ENCODE measurements at regions not wholly inside any gene's neighbourhood (a gene's known extent, or its start where the extent isn't known, plus 50 kb on each side); places are given as distances from the start of the nearest gene placed in this dataset.
A peak's percentile ranks its signal among the peaks of the same experiment; 100 is the strongest.
"Not testable (repeated sequence)": the region's sequence is repeated elsewhere in the genome, so short reads cannot be mapped to it uniquely, and the experiment has no call there.

DNA sequence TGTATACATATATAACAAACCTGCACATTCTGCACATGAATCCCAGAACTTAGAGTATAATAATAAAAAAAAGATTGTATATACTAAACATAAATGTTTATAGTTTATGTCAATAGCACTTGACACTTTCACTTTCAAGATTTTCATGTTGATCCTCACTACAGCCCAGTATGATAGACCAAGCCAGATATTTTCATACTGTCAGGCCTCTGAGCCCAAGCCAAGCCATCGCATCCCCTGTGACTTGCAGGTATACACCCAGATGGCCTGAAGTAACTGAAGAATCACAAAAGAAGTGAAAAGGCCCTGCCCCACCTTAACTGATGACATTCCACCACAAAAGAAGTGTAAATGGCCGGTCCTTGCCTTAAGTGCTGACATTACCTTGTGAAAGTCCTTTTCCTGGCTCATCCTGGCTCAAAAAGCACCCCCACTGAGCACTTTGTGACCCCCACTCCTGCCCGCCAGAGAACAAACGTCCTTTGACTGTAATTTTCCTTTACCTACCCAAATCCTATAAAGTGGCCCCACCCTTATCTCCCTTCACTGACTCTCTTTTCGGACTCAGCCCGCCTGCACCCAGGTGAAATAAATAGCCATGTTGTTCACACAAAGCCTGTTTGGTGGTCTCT is 555.5 kb upstream of the ADGRL2 start:
- H3K9me3 Mint-ChIP-seq = peaks cover 0 to 27% (median 9%) of the 10 kb centered on the region in 7 donors
- H3K36me3 Mint-ChIP-seq; H3K27ac Mint-ChIP-seq; H3K4me1 Mint-ChIP-seq; H3K4me3 Mint-ChIP-seq; DNase-seq; H3K27me3 Mint-ChIP-seq; ATAC-seq (ENCODE audit: low read depth in 2 of 2): not testable (repeated sequence)

DNA sequence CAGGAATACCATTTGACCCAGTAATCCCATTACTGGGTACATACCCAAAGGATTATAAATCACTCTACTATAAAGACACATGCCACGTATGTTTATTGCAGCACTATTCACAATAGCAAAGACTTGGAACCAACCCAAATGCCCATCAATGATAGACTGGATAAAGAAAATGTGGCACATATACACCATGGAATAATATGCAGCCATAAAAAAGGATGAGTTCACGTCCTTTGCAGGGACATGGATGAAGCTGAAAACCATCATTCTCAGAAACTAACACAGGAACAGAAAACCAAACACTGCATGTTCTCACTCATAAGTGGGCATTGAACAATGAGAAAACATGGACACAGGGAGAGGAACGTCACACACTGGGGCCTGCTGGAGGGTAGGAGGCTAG is 556.1 kb upstream of the ADGRL2 start:
- not testable (repeated sequence) for H3K36me3 Mint-ChIP-seq; H3K4me1 Mint-ChIP-seq; DNase-seq; ATAC-seq (ENCODE audit: low read depth in 2 of 2); H3K4me3 Mint-ChIP-seq; H3K27me3 Mint-ChIP-seq
- Mint-ChIP-seq H3K27ac (peak overlapping the region in 1 of 6 donors; percentile 64), H3K9me3 (peaks cover 0 to 27% (median 9%) of the 10 kb centered on the region in 7 donors)

DNA sequence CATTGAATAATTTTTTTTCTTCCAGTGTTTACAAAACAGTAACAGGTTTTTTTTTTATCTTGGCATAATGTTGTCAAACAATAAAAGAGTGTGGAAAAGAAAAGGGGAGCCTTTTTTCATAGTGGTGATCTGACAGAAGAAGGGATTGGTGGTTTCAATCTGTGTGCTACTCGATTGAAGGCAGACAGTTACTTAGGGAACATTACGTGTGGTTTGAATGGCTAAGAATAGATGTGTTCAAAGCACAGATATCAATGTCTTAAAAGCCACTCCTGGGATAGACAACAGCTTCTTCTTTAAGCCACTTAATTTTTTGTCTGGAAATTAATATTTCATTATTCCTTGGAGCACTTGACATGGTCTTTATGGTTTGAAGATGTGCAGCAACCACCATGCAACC is 558.6 kb upstream of the ADGRL2 start:
- Mint-ChIP-seq H3K4me3 (no peak overlapping the region), H3K27ac (no peak overlapping the region), H3K36me3 (no peaks in the 10 kb centered on the region), H3K9me3 (peaks cover 0 to 14% (median 5%) of the 10 kb centered on the region in 7 donors), H3K4me1 (peaks cover 0 to 4% (median 3%) of the 10 kb centered on the region in 3 donors), H3K27me3 (no peaks in the 10 kb centered on the region)
- ATAC-seq (ENCODE audit: low read depth in 2 of 2) (no peak), DNase-seq (no peak)

DNA sequence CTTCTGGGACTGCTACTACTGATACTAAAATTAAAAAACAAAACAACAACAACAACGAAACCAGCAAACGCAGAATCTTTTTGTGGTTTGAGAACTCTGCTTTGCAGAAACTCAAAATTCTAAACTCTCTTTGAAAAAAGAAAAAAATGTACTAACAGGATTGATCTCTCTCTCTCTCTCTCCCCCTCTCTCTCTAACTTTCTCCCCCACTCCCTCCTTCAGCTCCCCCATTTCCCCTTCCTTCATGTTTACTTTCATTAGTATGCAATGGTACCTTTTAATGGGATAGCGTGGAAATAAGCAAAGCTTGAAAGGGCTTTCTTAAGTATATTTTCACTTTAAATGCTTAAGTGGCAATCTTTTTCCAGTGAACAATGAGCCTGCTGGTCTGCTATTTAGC is 562.6 kb upstream of the ADGRL2 start:
- DNase-seq = no peak
- no peak for ATAC-seq (ENCODE audit: low read depth in 2 of 2)
- Mint-ChIP-seq H3K4me3 (no peak overlapping the region), H3K27me3 (no peaks in the 10 kb centered on the region), H3K9me3 (no peaks in the 10 kb centered on the region), H3K36me3 (no peaks in the 10 kb centered on the region), H3K27ac (no peak overlapping the region), H3K4me1 (peaks cover 0 to 4% (median 3%) of the 10 kb centered on the region in 3 donors)

DNA sequence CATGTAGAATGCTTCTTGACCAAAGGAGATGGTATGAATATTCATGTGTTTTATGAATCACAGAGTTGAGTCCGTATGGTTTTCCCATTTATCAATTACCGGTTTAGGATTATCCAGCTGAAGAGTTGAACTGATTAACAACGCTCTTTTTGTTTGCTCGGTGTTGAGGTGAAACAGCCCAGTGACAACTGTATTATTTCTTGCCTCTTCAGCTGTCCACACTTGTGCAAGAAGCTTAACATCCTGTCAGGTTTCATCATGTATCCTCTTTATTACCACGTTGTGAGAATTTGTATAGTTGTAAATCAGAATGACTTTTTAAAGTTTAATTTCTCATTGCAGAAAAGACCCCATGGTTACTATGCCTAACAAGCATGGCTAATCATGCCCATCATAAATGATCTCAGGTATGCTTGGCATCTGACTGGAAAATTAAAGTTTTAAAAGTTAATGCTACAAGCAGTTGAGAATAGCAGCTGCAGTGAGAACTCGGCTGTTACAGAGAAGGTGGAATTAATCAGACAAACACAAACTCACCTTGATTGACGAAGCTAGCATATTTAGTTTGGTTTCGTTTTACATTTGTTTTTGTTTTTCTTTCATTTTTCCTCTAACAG is 563.2 kb upstream of the ADGRL2 start:
- Mint-ChIP-seq H3K27me3 (no peaks in the 10 kb centered on the region), H3K36me3 (no peaks in the 10 kb centered on the region), H3K4me3 (no peak overlapping the region), H3K27ac (peak overlapping the region in 1 of 6 donors; percentile 21), H3K4me1 (peaks cover 0 to 4% (median 3%) of the 10 kb centered on the region in 3 donors), H3K9me3 (no peaks in the 10 kb centered on the region)
- no peak for DNase-seq
- ATAC-seq (ENCODE audit: low read depth in 2 of 2) = no peak

DNA sequence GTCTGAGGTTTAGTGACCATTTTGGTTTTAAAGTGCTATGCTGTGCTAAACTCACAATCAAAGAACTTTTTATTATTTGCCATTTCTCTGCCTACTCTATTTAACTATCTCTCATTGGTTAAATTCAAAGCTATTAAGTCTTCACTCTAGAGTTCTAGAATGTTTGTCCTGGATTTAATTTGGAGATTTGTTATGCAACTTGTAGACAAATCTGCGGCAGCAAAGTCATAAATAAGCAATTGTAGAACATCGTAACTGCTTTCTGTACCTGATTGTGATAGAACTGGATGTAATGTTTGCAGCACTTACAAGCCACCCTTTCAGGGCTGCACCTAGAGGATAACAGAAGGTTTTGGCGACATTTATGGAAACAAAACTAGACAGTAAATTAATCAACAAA is 566.5 kb upstream of the ADGRL2 start:
- DNase-seq = no peak
- Mint-ChIP-seq H3K9me3 (no peaks in the 10 kb centered on the region), H3K27ac (no peak overlapping the region), H3K4me1 (peaks cover 0 to 4% (median 3%) of the 10 kb centered on the region in 3 donors), H3K27me3 (no peaks in the 10 kb centered on the region), H3K36me3 (no peaks in the 10 kb centered on the region), H3K4me3 (no peak overlapping the region)
- ATAC-seq (ENCODE audit: low read depth in 2 of 2) = no peak

DNA sequence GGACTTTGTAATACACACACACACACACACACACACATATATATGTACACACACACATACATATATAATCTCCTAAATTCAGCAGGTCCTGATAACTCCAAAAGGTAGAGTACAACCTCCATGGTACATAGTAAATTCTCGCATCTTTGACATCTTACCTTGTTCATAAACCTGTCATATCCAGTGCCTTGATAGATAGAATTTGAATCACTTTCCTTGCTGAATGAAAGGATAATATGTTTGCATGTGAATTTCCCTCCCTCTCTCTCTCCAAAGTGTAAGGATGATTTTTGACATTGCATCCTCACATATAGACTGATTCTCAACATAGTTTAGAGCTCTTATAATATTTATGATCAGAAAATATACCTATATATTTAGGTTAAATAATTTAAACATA is 567.1 kb upstream of the ADGRL2 start:
- no peak for ATAC-seq (ENCODE audit: low read depth in 2 of 2)
- no peaks in the 10 kb centered on the region for H3K27me3 Mint-ChIP-seq
- no peak overlapping the region for H3K4me3 Mint-ChIP-seq
- H3K9me3 Mint-ChIP-seq = no peaks in the 10 kb centered on the region
- no peak overlapping the region for H3K27ac Mint-ChIP-seq
- H3K36me3 Mint-ChIP-seq = no peaks in the 10 kb centered on the region
- no peak for DNase-seq
- peaks cover 0 to 4% (median 3%) of the 10 kb centered on the region in 3 donors for H3K4me1 Mint-ChIP-seq

DNA sequence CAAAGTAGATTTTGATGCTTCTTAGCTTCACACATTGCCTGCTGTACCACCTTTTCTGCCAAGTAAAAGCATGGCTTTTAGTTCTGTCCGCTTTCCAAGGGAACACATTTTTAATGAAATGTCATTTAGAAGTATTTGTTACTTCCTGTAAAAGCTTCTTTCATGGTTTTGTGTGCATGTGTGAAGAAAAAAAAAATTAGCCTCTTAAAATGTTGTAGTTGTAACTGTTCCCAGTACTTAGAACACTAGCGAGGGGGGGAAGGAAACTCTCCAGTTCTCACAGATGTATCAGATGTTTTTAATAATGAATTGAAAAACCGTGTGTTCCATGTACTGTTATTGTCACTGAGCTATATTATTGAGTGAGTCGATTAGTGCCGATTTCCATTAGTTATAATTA is 568.3 kb upstream of the ADGRL2 start:
- Mint-ChIP-seq H3K4me1 (no peaks in the 10 kb centered on the region), H3K36me3 (no peaks in the 10 kb centered on the region)

DNA sequence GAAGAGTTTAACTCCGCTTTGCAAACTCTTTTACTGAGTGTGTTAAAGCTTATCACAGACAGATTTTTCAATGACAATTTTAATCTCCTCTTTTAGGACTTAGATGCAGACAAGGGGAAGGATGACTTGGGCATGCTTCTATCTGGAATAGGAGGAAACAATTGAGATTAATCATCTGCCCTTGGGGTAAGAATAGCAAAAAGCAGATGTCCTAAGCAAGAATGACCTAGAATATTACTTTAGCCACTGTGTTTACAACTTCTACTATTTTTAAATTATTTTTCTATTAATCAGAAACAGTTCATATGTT is 569.0 kb upstream of the ADGRL2 start:
- DNase-seq (no peak), ATAC-seq (ENCODE audit: low read depth in 2 of 2) (no peak)
- Mint-ChIP-seq H3K9me3 (no peaks in the 10 kb centered on the region), H3K27me3 (no peaks in the 10 kb centered on the region), H3K36me3 (no peaks in the 10 kb centered on the region), H3K4me1 (no peaks in the 10 kb centered on the region), H3K4me3 (no peak overlapping the region), H3K27ac (no peak overlapping the region)

More for the DNA sequence above, 568.3 kb upstream of the ADGRL2 start:
- Mint-ChIP-seq H3K27ac (no peak overlapping the region), H3K27me3 (no peaks in the 10 kb centered on the region), H3K9me3 (no peaks in the 10 kb centered on the region), H3K4me3 (no peak overlapping the region)
- ATAC-seq (ENCODE audit: low read depth in 2 of 2) (no peak), DNase-seq (no peak)

DNA sequence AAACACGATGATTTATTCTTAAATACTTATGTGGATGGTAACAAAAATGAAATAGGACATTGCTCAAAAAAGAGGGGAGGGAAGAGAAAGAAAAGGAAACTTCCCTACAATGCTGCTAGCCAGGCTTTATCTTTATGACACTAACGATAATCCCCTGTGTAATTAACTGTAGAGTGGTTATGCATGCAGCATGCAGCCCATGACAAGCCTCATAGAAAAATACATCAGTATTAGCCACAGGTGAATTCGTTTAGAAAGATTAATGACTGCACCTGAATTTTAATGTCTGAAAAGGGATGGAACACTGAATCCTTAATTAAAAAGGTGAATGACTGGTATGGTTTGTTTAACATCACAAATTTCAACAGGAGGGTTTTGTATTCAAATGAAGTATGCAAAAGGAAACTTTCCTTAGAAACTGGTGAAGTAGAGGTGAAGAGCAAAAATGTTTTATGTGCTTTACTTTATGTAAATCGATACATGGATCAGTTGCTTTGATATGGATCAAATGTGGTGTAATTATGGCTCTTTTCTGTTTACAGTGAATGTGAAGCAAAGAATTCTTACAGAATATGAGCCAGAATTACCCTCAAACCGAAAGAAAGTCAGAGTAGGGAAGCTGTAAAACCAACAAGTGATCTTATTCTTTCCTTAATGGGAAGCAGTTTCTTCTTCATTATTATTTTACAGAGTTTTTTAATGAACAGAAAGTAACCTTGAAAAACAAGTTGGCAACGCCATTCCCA is 569.6 kb upstream of the ADGRL2 start:
- Mint-ChIP-seq H3K27me3 (no peaks in the 10 kb centered on the region), H3K9me3 (no peaks in the 10 kb centered on the region), H3K36me3 (no peaks in the 10 kb centered on the region), H3K4me3 (no peak overlapping the region), H3K27ac (no peak overlapping the region), H3K4me1 (no peaks in the 10 kb centered on the region)
- DNase-seq = no peak
- no peak for ATAC-seq (ENCODE audit: low read depth in 2 of 2)

DNA sequence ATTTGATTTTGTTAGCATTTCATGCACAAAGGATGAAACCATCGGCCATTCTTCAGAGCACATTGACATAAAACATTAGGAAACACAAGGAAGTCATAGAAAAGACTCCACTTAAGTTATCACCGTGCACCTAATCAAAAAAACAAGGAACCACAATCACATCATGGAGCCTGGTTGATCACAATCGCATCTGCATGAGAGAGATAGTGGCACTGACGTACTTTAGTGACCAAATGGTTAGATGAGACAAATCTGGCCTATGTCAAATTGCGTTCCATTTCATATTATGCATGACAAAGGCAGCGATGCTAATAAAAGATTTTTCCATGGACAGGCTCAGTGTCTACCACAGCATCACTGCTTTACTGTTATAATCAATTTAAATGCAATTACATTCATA is 571.8 kb upstream of the ADGRL2 start:
- Mint-ChIP-seq H3K4me3 (no peak overlapping the region), H3K36me3 (no peaks in the 10 kb centered on the region), H3K27me3 (no peaks in the 10 kb centered on the region), H3K27ac (no peak overlapping the region), H3K4me1 (no peaks in the 10 kb centered on the region), H3K9me3 (no peaks in the 10 kb centered on the region)
- no peak for DNase-seq
- no peak for ATAC-seq (ENCODE audit: low read depth in 2 of 2)

DNA sequence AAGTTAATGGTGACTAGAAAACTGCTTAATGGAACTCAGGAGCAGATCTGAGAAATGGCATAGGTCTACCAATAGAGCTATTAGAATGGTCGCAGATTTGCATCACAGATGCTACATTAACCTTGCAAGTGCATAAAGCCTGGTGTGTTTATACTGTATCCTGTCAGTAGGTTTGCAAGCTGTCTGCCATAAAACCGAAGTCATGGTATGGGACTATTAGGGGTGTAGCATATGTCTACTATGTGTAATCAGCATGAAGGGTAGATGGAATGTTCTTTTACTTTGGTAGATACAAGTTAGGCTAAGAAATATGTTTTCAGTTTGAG is 574.2 kb upstream of the ADGRL2 start:
- ATAC-seq (ENCODE audit: low read depth in 2 of 2) (no peak), DNase-seq (no peak)
- Mint-ChIP-seq H3K4me3 (no peak overlapping the region), H3K36me3 (no peaks in the 10 kb centered on the region), H3K9me3 (no peaks in the 10 kb centered on the region), H3K27me3 (no peaks in the 10 kb centered on the region), H3K27ac (no peak overlapping the region), H3K4me1 (no peaks in the 10 kb centered on the region)

DNA sequence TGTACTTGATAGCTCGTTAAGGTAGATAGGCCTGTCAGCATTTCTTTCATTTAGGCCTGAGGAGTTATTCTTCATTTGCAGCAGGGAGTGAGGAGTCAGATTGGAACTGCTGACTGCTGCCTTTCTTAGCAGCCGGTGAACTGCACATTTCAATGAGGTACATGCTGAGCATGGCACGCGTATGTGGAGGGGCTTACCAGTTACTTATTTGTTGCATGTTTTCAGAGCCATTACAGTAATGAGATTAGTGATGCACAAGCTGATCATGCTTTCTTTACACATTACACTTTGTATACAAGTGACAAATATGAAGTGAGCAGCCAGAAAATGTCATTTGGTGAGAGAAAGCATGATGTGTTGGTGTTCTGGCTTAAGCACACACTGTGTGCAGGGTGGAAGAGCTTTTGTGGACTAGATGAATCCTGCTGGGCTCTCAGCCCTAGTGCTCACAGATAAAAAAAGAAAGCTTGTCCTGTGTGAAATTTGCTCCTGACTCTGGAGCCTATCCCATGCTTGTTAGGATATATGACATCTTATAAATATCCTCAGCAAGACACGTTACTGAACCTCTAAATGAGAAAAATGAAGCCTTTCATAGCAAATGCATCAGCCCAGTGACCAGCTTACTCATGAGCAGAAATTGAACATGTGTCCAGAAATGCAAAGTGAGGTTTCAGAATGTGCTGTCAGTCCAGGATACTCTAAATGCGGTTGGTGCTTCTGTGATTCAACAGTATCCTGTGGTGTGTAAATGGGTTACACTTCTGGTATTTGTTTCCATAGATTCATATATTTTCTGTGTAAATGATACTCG is 574.7 kb upstream of the ADGRL2 start:
- H3K4me3 Mint-ChIP-seq = no peak overlapping the region
- no peak overlapping the region for H3K27ac Mint-ChIP-seq
- no peak for ATAC-seq (ENCODE audit: low read depth in 2 of 2)
- no peaks in the 10 kb centered on the region for H3K27me3 Mint-ChIP-seq
- no peaks in the 10 kb centered on the region for H3K4me1 Mint-ChIP-seq
- no peak for DNase-seq
- peaks cover 0 to 4% (median 2%) of the 10 kb centered on the region in 7 donors for H3K9me3 Mint-ChIP-seq
- H3K36me3 Mint-ChIP-seq = no peaks in the 10 kb centered on the region

DNA sequence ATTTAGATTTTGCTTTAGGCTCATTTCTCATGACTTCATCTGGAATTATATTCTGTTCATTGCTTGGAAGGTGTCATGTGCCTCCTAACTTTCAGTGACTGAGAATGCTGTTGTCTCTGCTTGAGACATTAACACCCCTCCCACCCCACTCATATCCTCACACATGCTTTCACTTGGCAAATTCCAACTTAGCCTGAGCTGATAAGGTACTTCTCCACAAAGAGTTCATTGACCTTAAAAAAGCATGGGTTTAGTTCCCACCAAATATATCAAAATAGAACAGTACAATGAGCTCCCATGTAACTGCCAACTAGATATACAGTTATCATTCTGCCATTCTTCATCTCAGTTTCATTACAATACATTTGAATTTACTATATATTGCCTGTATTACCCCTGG is 576.5 kb upstream of the ADGRL2 start:
- no peak overlapping the region for H3K4me3 Mint-ChIP-seq
- H3K36me3 Mint-ChIP-seq = no peaks in the 10 kb centered on the region
- peaks cover 0 to 5% (median 2%) of the 10 kb centered on the region in 7 donors for H3K9me3 Mint-ChIP-seq
- no peaks in the 10 kb centered on the region for H3K4me1 Mint-ChIP-seq
- no peak for DNase-seq
- no peak for ATAC-seq (ENCODE audit: low read depth in 2 of 2)
- H3K27me3 Mint-ChIP-seq = no peaks in the 10 kb centered on the region
- H3K27ac Mint-ChIP-seq = no peak overlapping the region
